ENCODE measurements at regions not wholly inside any gene's neighbourhood (a gene's known extent, or its start where the extent isn't known, plus 50 kb on each side); places are given as distances from the start of the nearest gene placed in this dataset.

DNA sequence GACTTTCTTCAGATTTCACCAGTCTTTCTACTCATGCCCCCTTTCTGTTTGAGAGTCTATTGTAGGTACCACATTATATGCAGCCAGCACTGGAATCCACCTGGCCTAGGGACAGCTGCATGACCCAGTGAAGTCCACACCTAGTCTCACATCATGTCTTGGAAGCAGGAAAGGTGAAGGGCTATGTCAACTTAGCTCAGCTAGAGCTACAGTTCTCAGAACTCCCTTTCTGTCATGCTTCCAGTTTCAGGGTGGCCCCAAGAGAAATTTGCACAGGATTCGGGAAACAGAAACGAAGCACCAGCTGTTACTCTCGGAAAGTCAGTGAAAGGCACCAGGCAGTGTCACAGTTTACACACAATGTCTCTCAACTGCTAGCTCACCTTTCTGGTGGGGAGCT is 51.6 kb upstream of the NLRP1 start:
- no peak for DNase-seq

GRCh38 chr17:5638596-5638995 is 54.3 kb upstream of the NLRP1 start:
- DNase-seq = no peak

DNA sequence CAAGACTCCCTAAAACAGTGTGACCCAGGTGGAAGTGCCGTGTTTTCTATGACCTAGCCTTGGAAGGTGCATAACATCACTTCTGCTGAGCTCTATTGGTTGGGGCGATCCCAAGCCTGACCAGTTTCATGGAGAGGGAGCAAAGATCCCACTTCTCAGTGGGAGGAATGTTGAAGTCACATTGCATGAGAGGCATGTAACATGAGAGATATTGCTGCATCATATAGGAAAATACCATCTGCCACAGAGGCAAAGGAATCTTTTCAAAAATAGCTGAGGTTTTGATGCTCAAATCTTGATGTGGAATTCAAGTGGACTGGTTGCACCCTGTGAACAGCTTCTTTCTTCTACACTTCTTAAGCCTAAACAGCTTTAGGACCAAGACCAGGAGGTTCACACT is 56.4 kb upstream of the NLRP1 start:
- no peak for DNase-seq

- DNase-seq = no peak
Measured at GRCh38 chr17:5642752-5643151, 58.4 kb upstream of the NLRP1 start.

GRCh38 chr17:5644065-5644464 is 59.8 kb upstream of the NLRP1 start:
- DNase-seq = no peak

DNA sequence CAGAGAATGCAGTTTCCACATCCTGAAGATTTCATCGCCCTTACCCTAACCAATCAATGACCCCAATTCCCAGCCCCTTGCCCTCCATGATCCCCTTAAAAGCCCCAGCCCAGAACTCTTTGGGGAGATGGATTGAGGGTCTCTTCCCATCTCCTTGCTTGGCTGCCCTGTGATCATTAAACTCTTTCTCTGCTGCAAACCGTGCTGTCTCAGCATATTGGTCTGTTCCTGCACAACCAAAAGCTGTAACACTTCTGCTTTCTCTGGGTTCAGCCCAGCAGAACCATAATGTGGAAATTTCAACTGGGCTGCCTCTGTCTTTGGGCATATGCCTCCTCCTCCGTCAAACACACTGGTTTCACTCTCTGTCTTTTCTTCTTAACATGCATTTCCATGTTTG is 67.0 kb upstream of the NLRP1 start:
- DNase-seq = no peak

DNA sequence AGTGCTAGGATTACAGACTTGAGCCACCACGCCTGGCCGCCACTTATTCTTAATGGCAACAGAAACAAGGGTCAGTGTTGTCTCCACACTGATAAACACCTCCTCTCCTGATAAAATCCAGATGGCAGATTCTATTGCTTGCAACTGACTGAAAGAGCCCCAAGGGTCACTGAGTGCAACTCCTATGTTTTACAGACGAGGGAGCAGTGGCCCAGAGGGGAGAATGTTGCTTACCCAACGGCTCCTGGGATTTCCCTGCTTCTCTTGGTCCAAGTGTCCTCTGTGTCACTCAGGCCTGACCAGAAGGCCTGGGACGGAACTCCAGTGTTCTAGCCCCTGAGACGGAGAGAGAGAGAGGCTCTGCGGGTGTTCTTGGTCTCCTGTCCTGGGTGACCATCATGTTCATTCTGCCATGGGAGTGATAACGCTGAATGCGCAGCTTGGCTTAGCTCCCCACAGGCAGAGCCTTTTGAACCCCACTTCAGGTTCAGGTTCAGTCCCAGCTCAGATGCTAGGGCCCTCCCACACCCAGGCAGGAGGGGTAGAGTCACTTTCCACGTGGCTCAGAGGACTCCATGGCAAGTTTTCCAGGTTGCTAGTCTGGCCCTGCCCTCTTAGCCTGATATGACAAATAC is 77.3 kb upstream of the NLRP1 start:
- DNase-seq = no peak

DNA sequence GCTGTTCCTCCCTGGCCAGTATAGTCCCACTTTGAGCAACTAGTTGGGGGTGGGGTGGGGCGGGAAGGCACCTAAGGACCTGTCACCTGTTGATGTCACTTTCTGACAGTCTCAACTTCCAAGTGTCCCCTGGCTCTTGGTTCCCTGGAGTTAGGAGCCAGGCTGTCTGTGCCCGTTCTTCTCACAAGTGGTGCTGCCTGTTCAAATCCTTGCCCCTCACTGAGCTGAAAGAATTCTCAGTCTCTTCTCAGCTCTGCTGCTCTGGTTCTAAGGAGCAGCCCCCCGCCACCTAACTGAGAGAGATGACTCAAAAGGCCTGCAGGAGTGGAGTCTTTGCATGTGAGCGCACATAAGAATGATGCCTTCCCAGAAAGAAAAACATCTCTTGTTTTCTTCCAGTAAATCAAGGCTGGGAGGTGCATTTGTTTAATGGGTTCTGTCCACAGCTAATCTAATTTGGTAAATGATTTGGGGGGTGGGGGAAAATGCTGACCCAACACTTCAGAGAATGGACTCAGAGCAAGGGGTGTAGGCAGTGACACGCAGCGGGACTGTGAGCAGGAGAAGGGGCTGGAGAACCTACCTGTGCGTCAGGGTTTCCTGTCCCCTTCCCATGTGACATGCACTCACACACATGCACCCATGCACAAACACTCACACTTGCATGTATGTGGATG is 78.2 kb upstream of the NLRP1 start:
- no peak for DNase-seq

DNA sequence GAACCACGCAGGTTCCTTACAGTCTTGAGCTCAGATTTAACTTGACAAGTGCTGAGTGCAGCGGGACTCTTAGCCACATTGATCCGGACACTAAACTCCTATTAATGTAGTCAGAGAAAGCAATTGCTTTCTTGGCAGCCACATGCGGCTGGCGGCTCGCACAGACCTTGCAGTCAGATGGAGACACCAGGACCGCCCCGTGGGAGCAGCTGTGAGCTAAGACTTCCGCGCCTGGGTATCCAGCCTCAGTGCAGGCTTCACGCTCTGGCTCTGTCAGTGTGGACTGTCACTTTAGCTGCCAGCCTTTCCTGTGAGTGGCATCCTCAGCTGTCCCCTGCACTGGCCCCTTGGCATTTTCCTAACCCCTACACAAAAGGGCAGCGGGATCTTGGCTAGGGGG is 80.9 kb upstream of the NLRP1 start:
- DNase-seq = no peak

DNA sequence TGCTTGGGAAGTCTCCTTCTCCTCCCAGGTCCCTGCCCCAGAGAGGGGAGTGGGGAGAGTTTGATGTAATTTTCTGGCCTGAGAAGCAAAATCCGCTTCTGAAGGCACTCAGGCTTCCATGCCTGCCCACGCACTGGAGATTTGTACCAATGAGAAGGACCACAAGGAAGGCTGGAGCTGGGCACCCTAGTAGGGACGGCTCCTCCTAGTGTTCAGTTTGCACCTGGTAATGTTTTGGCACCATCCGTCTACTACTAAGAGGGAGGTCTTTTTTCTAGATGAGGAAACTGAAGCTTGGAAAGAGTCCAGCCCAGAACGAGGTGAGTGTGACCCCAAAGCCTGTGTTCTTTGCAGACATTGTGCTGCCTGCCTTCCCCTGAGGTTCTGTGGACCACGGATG is 83.6 kb upstream of the NLRP1 start:
- DNase-seq = no peak

GRCh38 chr17:5668557-5669138 is 84.3 kb upstream of the NLRP1 start:
- no peak for DNase-seq

DNA sequence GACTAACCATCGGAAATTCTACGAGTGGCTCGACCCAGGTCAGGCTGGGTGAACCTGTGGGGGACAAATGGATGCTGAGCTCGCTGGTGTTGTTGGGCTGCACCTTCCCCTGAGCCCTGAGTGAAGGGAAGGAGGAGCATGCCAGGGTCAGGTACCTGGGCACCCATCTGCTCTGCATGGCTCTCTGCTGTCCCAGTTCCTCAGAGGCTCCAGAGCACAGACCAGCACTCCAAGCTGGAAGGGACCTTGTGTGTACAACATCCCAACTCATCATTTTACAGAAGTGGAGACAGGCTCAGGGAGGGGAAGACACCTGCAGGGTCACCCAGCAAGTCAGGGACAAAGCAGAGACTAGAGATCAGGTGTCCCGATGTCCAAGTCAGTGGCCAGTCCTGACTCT is 84.9 kb upstream of the NLRP1 start:
- DNase-seq = no peak

- DNase-seq = no peak
Measured at GRCh38 chr17:5672141-5672540, 87.8 kb upstream of the NLRP1 start.

DNA sequence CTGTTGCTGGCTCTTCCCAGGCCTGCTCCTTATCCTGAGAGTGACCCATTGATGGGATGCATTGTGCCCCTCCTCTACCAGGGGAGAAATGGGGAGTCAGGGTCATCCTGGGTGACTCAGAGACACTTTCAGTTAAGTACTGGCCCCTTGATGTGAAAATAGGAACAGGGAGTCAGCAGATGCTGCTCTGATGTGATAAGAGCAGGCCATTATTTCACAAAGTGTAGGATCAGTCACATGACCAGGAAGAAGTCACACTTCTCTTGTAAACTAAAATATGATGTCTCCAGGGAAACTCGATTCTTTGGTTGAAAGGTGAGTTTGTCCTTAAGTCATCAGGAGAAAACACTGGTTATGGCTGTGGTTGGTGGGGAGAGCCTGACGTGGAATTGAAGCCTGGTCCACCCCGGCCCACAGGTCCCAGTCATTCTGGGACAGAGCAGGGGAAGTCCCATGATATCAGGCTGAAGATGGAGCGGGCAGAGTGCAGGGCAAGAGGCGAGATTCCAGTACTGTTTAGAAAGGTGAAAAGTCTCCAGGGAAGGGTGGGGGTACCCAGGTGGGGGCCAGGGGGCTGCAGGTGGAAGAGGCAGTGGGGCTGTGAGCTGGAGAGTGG is 88.6 kb upstream of the NLRP1 start:
- no peak for DNase-seq

- no peak for DNase-seq
Measured at GRCh38 chr17:5675625-5676421, 91.5 kb upstream of the NLRP1 start.

DNA sequence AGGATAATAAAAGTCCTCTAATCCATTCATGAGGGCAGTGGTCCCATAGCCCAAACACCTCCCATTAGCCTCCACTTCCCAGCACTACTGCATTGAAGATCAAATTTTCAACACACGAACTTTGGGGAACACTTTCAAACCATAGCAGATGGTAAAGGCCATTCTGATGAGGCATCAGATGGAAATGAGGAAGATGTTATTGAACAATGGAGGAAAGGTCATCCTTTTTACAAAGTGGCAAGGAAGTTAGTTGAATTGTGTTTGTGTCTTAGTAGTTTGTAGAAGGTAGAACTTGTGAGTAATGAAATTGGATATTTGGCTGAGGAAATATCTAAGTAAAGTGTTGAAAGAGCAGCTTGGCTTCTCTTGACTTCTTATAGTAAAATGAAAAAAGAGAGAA is 93.3 kb upstream of the NLRP1 start:
- no peak for DNase-seq

DNA sequence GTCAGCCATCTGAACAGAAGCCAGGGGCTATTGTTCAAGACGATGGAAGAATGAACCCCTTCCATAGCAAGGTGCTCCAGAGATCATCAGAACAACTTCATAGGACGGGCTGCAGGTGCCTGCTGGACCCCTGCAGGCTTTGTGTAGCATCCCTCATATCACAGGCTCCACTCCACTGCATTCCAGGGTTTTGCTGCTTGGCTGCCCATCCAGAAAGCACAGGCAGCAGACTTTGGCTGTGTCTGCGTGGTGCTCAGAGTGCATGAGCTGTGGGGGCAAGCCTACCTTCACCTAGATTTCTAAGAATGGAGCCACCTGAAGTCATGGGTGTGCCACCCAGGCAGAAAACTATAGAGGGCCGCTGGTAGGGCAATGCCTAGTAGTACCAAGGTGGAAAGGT is 93.9 kb upstream of the NLRP1 start:
- DNase-seq = no peak

- no peak for DNase-seq
Measured at GRCh38 chr17:5680766-5681165, 96.5 kb upstream of the NLRP1 start.

GRCh38 chr17:5683241-5683640 is 98.9 kb upstream of the NLRP1 start:
- DNase-seq = no peak

DNA sequence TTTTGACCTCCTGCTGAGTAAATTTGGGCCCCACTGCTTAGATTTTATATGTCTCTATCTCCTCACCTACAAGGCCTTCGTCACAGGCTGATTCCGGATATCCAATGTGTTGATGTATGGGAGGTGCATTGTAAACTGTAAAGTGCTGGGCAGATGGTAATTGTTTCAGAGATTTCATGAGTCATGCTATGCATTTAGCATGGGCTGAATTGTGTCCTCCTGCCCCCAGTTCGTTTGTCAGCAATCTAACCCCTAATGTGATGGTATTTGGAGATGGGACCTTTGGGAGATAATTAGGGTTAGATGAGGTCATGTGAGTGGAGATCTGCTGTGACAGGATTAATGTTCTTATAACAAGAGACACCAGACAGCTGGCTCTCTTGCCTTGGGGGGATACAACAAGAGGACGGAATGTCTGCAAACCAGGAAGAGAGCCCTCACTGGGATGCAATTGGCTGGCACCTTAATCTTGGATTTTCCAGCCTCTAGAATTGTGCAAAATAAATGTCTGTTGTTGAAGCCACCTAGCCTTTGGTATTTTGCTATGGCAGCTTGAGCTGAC is 101.8 kb upstream of the NLRP1 start:
- no peak for DNase-seq

- no peak for DNase-seq
Measured at GRCh38 chr17:5687646-5688045, 103.3 kb upstream of the NLRP1 start.

DNA sequence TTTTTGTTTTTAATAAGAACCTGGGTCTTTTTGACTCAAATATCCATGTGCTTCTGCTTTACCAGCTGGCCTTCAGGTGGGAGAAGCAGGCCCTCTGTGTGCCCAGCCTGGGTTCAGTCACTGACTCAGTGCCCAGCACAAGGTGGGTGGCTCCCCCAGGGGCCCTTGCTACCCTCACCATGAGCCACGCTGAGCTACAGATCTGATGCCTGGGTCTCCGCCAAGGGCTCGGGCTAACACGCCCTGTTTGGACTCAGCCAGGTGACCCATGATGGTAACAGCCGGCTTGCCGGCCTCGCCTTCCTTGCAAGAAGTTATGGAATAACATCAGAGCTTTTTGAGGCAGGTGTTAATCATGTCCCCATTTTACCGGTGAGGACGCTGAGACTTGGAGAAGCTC is 109.5 kb upstream of the NLRP1 start:
- no peak for DNase-seq

DNA sequence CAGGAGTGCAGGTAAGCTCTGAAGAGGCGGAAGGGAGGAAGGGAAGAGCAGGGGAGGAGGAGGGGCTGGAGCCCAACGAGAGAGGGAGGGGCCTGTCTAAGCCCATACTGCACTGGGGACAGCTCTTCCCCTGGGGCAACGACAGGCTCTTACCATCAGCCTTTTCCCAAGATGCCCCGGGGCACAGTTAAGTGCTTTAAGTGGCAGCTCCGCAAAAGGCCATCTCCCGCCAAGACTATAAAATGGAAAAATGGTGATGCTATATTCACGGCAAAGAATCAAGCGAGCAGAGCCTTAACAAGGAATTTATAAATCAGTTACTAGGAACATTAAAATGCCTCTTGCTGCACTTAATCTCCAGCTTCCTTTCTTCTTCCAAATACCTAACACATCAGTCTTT is 110.2 kb upstream of the NLRP1 start:
- DNase-seq = no peak
